Inferior parietal cortex (tissue), 1 donor: ENCODE measurements at regions not wholly inside any gene's neighbourhood (a gene's known extent, or its start where the extent isn't known, plus 50 kb on each side); places are given as distances from the start of the nearest gene placed in this dataset.
A peak's percentile ranks its signal among the peaks of the same experiment; 100 is the strongest.
"Not testable (repeated sequence)": the region's sequence is repeated elsewhere in the genome, so short reads cannot be mapped to it uniquely, and the experiment has no call there.

Experiments
- DNase-seq: peaks from one replicate; pipeline ENCODE4 v3.0.0-alpha.2; 2016; ENCODE audit errors: extremely low spot score

DNA sequence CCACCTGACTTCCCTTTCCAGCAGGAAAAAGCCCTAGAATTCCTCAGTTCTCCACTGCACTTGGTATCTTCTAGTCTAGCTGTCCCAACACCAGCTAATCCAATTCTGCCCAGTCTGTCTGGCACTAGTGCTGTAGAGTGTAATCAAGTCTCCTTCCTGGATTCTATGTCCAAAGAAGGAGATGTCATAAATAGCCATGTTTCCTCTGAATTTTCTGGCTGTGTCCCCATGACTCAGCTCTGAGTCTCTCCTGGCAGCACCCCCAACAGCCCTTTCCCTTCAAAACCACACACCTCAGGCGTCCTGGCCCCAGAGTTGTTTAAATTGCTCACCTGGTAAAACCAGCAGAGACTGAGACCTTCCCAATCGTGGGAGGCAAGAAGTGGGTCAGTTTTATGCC lies 197.2 kb downstream of the GRXCR1 start:
- DNase-seq, result no peak

GRCh38 chr4:43103048-43103447 lies 210.5 kb downstream of the GRXCR1 start:
- DNase-seq, result no peak

DNA sequence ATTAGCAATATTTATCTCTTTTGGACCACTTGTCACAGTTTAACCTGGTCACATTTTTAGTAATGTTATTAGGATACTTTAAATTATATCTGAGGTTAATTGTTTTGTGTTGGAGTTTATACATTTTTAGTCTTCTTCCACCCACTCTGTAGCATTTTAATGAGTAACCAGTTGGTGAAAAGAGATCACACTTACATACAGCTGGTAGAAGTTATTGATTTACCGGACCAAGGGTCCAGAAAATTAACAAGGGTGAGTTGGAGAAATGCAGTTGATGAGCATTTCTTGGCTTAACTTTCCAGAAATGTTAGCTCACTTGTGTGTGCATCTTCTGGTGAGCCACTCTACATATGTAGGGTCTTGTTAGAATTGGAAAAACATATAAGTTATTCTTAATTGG lies 219.6 kb downstream of the GRXCR1 start:
- DNase-seq, result no peak

DNA sequence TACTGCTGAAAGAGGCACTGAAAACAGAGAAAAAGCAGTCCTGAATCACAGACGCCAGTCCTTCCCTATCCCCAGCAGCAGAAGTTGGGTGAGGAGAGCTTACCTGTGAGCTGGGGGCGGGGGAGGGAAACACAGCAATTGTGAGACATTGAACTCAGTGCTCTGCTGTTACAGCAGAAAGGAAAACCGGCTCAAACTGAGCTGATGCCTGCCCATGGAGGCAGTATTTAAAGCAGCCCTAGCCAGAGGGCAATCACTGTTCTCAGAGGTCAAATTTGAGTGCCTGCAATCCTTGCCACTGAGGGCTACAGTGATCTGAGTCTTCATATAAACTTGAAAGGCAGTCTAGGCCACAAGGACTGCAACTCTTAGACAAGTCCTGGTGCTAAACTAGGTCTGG lies 220.7 kb downstream of the GRXCR1 start:
- DNase-seq, result no peak

GRCh38 chr4:43126595-43126994 lies 234.1 kb downstream of the GRXCR1 start:
- DNase-seq, result peak; percentile 45

- DNase-seq, result no peak
These were observed 237.9 kb downstream of the GRXCR1 start for GRCh38 chr4:43130228-43131021.

DNA sequence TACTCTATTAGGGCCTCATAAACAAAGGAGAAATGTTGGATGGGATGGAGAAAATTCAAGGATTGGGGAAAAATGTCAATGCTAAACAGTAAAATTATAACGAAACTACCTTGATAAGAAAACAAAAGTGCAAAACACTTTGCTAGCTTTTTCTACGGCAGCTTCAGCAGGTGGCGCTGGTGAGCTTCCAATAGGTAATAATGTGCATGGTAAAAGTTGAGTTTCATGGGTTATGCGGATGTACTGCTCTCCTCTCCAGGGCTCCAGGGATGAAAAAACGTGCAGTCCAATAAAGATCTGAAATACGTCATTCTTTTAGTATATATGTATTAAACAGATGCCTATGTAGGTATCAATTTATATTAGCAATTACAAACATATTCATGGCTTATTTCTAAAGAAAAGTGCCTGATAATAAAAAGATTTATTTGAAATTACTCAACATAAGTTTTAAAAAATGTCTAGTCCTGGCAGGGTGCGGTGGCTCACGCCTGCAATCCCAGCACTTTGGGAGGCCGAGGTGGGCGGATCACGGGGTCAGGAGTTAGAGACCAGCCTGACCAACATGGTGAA lies 239.6 kb downstream of the GRXCR1 start:
- DNase-seq, result peak; percentile 85

GRCh38 chr4:43133566-43133965 lies 241.1 kb downstream of the GRXCR1 start:
- no peak for DNase-seq

DNA sequence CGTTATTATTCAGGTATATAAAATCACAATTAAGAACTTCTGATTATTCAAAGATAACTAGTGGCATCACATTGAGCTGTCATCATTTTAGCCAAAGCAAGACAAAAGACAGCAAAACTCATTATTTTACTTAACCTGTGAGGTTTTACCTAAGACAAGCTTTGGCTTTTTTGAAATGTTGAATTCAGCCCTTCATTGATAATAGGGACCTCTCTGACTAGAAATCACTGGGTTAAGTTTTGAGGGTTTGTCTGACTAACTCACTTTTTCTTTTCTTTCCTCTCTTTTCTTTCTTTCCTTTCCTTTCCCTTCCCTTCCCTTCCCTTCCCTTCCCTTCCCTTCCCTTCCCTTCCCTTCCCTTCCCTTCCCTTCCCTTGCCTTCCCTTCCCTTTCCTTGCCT lies 244.2 kb downstream of the GRXCR1 start:
- no peak for DNase-seq

- DNase-seq, result no peak
These were observed 253.7 kb downstream of the GRXCR1 start for GRCh38 chr4:43146198-43146597.

DNA sequence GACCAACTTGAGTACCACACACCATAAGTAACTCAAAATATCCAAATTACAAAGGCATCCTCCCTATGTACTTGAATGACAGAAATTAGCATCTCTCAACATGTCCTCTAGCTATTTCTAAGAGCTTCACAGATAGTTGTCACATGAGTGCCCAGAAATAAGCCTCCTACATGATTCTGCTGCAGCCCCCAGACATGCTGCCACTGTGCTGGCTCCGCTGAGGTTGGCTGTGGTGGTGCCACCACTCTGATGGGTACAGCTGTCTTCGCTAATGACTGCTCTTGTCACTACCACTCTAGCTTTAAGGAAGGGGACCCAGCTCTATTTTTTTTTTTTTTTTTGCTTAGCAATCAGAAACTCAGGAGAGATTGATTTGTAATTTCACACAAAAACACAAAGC lies 256.0 kb downstream of the GRXCR1 start:
- peak; percentile 28 for DNase-seq

GRCh38 chr4:43163101-43163792 lies 270.7 kb downstream of the GRXCR1 start:
- no peak for DNase-seq

GRCh38 chr4:43189741-43190140 lies 297.2 kb downstream of the GRXCR1 start:
- DNase-seq, result no peak

DNA sequence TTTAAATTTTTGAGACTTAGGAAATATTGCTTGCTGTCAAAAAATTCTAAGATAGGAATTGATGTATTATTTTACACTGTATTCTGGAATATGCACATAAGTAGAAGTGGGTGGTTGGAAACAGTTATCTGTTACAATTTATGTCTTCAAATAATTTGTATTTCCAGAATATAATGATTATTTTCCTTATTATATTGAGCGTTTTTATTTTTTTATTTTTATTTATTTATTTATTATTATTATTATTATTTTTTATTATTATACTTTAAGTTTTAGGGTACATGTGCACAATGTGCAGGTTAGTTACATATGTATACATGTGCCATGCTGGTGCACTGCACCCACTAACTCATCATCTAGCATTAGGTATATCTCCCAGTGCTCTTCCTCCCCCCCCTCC lies 320.1 kb downstream of the GRXCR1 start:
- DNase-seq, result not testable (repeated sequence)

DNA sequence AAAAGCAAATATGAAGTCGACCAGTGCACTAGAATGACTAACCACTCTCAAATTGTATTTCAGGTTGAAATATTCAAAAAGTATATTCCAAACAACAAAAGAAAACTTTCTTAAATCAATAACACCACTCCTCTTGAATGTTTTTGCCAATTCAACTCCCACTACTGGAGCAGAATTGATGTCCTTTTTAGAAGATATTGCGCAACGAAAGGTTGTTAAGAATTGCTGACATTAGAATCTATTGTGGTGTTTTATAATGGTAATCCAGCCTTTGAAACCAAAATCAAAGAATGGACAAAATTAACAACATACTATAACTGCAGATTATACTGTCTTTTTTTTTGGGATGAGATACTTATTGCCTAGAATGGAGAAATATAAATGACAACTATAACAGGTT lies 331.3 kb downstream of the GRXCR1 start:
- DNase-seq, result no peak

- DNase-seq, result no peak
These were observed 332.0 kb downstream of the GRXCR1 start for GRCh38 chr4:43224559-43224958.

DNA sequence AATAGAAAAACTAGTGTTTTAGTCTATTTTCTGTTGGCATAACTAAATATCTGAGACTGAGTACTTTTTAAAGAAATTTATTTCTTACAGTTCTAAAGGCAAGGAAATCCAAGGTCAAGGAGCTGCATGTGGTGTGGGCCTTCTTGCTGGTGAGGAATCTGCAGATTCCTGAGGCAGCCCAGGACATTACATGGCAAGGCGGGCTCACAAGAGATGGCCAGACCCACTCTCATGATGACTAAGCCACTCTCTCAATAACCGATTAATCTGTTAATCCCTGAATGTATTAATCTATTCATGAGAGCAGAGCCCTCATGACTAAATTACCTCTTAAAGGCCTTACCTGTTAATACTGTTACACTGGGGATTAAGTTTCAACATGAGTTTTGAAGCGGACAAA lies 340.8 kb downstream of the GRXCR1 start:
- DNase-seq, result no peak

DNA sequence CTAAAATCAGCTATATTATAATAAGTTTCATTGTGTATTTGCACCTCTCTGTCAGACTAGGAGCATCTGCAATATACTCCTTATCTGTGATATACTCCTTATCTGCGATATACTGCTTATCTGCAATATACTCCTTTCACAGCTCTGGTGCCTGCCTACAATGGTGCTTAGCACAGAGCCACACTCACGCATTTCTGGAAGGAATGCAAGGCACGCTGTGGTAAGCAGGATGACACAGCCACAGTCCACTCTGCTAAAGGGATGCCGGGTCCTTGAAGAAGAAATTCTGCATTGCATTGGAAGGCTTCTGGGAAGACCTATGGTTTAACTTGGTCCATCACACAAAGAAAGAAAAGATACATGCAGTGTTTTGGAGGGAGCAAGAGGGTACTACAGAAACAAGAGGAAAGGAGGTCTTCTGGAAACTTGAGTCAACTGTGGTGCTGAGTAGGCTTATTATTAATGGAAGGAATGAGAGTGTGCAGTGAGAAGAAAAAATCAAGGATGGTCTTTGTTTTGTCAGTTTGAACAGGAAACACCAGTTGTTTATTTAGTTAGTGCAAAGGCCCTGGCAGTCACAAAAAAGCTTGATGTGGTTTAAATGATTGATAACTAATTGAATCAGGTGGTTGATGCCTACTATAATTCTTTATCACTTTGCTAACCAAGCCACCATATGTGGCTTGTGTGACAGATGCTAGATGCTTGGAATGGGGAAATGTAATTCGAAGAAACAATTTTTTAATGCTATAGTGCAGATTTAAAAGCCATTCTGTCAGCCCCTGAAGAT lies 342.3 kb downstream of the GRXCR1 start:
- DNase-seq, result no peak

DNA sequence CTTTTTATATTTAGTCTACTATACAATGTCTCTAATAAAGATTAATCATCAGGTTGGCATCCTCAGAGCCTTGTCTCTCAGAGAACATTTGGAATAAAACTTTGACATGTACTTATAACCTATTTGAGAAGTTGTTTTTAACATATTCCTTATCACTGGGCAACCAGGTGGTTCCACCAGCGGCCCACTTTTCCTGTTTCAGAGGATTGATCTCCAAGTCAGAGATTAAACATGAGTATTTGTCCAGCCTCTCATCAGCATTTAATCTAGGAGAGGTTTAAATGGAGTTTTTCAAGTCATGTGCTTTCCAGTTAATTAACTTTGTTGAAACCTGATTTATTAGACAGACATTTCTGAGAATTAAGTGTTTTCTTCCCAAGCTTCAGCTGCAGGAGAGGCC lies 345.5 kb downstream of the GRXCR1 start:
- DNase-seq, result no peak

GRCh38 chr4:43238585-43238984 lies 346.1 kb downstream of the GRXCR1 start:
- DNase-seq, result no peak

DNA sequence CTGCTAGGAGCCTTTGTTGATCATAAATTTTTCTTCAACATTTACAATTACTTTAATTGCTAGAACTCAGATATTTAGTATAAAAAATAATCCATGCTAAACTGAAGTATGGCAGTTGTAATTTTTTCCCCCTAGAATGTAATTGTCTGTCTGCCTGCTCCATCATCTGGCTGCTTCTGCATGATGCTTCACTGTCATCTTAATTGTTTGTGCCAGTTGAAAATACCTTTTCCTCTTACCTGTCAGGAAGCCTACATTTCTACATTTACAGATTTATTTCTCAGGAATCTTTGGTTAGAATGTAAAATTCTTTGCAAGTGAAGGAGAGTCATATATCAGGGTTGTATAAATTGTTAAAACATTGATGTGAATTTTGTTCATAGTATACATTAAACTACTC lies 348.6 kb downstream of the GRXCR1 start:
- no peak for DNase-seq

- no peak for DNase-seq
These were observed 350.1 kb downstream of the GRXCR1 start for GRCh38 chr4:43242606-43243005.
